DMS153 treated with DMSO at 0.1 percent for 48 hours (cell line): ENCODE measurements at regions not wholly inside any gene's neighbourhood (a gene's known extent, or its start where the extent isn't known, plus 50 kb on each side); places are given as distances from the start of the nearest gene placed in this dataset.

ENCODE experiments used
- DNase-seq: peaks from one replicate; lab custom pipeline; 2025; ENCODE audit not compliant: unreplicated experiment; lab: John Stamatoyannopoulos, UW

DNA sequence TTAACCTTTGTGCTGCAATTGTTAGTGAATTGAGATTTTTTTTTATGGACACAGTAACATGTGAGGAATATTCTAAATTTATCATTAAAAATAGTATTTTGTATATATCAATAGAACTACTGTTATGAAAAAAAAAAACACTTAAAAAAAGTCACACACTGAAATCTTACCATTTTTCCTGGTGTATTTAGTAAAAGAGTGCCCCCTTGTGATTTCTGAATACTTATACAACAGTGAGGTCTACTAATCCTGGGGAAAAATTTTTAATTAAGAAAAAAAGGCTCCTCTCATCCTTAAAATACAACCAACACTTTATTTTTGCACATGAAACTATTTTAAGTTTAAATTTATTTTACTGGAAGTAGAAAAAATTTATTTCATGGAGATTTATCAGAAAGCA, 56.4 kb upstream of the SPOCK3 start:
- peak; percentile 38 for DNase-seq

DNA sequence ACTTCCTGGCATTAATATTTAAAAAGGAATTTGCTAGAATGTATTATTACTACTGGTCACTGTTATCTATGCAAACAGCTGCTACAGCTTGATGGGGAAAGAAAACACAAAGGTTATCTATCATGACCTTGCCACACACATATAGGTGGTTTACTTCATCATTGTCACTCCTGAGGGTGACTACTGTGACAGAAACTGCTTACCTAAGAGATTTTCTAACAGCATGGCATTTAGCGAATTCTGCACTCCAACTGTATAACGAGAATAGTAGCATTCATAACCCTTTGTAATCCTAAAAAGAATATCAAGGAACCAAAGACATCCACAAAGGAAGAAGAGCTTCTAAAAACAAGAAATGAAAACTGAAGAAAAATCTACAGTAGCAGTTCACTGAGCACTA, 74.6 kb upstream of the SPOCK3 start:
- DNase-seq: no peak

DNA sequence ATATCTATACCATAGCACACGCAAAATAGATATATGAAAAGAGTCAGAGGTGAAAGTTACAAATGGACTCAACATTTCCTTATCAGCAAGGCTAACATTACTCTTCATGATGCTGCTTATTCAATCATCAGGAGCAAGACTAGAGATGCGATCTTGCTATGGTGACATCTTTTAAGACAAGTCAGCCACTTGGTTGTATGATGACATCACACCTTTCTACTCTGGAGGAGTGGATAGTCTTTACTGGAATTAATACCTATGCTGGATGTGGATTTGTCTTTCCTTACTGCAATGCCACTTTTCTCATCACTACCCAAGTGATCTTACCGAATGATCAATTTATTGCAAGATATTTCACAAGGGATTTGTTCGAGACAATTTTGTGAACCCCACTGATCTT, 87.0 kb upstream of the SPOCK3 start:
- DNase-seq: no peak

DNA sequence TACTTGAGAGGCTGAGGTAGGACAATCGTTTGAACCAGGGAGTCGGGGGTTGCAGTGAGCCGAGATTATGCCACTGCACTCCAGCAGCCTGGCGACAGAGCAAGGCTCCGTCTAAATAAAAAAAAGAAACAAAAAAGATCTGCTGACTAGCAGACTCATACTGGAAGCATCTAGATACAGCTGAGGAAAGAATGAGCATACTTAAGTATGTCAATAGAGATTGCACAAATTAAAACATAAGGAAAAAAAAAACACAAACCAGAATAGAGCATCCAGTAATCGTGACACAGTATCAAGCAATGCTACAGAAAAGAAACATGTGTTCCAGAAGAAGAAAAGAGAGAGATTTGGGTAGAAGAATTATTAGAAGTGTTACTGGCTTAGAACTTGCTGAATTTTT, 105.5 kb upstream of the SPOCK3 start:
- no peak for DNase-seq

DNA sequence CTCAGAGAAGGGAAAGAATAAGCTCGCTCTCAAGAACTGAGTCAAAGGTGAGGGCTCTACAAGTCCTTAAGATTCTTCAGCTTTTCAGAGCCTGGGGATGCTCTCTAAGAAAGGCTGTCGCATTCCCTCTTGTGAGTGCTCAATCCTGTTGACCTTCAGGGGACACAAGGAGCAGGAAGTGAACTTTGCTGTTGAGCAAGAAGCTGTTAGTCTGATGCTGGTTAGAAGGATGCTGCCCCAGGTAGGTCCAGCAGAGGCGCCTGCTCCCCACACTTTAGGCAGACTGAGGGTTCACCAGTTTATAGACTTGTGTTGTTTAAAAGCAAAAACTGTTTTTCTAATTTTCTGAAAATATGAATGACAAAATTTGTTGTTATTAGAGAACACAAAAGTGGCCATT, 125.4 kb upstream of the SPOCK3 start:
- DNase-seq: no peak

DNA sequence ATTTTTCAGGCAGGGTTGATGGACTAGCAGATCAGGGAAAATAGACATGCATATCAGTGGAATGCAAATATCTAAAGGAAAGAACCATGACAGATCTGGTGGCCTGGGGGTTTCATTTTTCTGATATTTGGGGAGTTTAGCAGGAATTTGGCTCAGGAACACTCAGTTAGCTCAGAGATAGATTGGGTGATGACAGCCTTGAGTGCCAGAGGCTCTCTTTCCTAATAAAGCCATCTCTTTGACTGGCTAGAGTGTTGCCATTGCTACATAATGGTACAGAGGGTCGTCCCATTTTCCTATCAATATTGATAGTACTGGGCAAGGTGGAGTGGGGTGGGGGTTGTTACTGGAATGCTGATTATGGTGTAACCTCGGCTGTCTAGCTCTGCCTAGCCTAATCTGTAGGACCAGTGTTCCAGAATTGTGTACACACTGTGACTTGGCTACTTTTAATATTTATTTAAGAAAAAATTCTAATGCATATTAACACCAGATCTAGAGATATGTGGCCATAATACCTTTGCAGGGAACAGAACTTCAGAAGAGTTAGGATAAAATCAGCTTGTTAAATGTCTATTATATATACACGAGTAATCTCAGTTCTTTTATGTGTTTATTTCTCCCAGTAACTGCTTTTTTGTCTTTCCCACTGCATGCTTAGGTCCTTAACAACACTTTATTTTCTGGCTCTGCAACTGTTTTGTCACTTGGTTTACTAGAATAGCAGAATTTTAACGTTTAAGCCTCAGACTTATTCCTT, 145.0 kb upstream of the SPOCK3 start:
- no peak for DNase-seq

DNA sequence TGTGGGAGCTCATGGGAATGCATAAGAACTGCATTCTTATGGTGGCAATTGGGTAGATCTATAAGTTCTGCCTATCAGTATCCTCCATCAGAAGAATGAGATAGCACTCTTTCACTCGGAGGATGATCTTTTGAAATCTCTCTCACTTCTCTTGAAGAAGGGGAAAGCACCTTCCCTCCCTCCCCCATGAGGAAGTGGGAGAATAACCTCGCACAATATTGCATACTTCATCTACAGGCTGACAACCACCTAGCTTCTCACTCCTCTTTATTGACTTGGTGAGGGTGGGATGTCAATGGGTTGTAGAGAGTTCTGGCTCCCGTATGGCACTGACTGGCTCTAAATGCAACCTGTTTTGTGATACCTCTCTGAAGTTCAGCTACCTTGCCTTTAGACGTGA, 146.7 kb upstream of the SPOCK3 start:
- DNase-seq: no peak

DNA sequence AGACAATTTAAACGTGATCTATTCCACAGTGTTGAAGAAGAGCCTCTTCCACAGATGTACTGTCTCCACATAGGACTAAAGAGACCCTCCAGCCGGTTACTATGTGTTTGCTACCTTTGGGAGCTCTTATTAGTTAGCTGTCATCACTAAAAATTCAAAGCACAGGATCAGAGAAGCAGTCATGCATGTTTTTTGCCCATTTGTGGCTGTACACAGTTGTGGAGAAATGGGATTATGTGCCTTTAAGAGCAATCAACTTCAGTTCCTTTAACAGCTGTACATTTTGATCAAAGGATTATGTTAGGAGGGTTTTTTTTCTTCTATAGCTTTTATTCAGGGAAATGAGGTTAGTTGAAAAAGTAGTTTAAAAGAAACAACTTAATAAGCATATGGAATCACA, 149.0 kb upstream of the SPOCK3 start:
- DNase-seq: no peak

DNA sequence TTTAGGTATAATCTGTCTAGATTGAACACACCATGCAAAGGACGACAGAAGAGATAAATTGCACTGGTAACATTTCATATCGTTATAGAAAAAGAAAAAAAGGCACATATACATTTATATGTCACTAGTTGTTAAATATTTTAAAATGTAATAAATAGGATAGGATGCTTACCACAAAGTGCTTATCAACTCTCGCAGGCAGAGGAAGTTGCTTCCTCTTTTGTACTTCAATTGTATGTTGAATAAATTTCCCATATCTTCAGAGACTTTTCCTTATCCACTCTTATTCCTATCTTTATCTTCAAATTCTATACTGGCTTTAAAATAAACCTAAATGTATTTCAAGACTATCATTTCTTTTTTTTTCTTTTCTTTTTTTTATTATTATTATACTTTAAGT, 163.3 kb upstream of the SPOCK3 start:
- DNase-seq: no peak

DNA sequence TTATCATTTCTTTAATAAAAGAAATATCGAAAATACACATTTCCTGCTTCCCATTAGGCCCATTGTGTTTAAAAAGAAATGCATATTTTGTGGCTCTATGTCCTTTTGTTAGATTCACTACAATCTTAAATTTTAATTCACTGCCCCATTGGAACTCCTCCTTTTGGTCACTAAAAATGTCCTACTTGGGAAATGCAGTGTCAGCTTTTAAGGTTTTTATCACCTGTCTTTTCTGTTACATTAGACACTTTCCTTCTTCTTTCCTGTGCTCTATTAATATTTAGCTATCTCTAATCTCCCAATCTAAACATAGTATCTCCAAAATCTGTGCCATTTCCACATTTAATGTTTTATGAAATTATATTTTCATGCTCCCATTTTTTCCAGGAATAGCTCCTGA, 164.9 kb upstream of the SPOCK3 start:
- no peak for DNase-seq

DNA sequence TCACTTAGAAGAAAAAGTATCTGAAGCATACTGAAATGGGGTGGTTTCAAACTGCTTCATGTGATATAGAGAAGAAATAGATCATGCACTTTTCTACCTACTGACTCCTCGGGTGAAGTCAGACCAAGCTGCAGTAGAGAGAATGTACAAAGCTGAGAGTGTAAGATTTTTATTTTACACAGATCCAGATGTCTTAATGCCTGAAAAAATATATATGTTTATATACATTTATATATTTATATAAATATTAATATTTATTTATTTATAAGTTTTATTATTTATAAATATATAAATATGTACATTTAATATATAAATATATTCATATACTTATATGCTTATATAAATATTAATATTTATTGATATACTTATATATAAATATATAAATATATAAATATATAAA, 171.9 kb upstream of the SPOCK3 start:
- DNase-seq: no peak

DNA sequence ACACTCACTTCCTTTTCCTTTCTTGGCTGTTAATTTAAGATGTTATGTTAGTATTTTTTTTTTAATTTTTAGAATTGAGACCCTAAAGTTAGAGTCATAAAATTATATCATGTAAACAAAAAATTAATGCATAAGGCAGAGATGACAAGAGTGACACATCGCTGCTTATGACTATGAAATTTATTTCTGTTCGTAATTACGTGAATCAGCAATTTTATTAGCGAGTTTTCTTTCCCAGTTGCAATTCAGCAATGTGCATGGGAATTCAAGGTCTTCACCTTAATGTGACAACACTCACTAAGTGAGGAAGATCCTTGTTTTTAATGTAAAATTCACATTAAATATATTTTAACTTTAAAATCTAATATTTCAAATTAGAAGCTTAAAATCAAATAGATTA, 181.2 kb upstream of the SPOCK3 start:
- DNase-seq: no peak

DNA sequence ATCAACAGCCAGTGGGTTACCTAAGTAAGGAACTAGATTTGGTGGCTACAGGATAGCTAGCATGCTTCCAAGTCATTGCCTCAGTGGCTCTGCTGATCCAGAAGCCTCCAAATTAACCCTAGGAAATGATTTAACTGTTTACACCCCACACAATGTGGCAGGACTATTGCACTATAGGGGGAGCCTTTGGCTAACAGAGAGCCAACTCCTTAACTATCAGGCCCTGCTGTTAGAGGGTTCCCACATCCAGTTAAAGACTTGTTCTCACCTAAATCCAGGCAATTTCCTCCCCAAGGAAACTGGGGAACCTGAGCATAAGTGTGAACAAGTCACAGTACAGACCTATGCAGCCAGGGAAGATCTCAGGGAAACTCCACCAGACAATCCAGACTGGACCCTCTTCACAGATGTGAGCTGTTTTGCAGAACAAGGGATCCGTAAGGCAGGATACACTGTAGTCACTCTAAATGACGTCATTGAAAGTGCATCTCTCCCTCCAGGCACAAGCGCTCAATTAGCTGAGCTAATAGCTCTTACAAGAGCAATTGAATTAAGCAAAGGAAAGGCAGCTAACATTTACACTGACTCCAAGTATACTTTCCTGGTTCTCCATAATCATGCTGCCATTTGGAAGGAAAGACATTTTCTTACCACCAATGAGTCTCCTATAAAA, 185.3 kb upstream of the SPOCK3 start:
- DNase-seq: no peak

DNA sequence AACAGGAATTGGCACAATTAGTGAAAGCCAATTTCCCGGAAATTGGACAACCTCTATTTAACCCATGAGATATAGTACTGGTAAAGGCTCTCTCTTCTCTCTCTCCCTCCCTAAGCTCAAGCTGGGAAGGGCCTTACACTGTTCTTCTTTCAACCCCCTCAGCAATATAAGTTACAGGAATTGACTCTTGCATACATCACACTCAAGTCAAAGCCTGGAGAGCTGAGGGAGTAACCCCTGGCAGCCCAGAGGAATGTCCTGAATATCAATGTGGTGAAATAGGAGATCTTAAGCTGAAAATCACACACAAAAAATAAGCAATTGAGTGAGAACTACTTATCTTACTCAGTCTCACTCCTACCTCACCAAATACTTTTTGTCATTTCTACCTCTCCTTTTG, 186.9 kb upstream of the SPOCK3 start:
- DNase-seq: no peak

DNA sequence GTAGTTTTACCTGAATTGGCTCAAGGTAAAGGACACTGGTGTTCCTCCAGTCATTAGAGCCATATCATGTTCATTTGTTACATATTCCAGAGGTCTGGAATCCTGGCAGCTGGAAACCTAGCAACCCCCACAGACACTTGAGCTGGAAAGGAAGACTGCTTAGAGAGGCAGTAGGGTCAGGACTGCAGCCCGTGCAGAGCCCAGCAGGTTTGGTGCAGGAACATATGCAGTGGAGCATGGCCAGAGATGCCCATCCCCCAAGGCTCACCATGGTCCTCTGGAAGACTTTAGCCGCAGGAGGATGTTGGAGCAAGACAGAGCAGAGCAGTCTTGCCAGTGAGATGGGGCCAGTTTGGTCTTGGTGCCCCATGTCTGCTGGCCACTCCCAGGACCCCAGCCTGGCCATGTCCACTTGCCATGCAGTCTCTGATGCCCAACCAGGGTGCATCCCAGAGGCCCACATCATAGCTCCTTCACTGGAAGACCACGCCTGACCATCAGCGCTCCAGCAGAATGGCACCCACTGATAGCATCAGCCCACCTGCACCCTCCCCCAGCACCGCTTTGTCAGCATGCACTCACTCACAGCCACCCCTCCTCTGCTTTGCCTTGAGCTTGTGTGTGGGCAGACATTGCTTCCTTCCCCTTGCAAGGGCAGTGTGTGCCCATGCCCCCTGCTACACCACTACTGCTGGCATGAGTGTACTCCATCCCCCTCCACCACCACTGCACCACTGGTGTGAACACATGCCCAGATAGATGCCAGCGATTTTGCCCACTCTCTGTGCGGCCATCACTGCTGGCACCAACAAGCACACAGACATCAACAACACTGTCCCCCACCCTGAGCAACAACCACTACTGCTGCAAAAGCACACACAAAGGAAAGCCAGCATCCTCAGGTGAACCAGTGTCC, 190.3 kb upstream of the SPOCK3 start:
- no peak for DNase-seq

DNA sequence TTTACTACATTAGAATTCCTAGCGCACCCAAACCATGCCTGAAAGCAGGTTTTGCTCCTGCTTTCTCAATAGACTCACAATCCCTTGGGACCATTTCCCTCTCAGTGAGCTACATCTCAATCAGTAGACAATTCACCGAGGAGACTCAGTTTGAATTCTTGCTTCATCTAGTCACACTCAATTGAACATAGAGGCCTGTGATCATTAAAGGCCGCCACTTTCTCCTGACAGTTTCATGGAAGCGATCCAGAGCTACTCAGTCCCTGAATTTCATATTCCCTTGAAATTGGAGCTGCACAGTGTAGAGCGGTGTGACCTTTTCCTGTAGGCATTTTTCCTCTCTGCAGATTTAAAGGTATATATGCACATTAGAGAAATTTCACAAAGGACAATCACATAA, 193.9 kb upstream of the SPOCK3 start:
- no peak for DNase-seq

DNA sequence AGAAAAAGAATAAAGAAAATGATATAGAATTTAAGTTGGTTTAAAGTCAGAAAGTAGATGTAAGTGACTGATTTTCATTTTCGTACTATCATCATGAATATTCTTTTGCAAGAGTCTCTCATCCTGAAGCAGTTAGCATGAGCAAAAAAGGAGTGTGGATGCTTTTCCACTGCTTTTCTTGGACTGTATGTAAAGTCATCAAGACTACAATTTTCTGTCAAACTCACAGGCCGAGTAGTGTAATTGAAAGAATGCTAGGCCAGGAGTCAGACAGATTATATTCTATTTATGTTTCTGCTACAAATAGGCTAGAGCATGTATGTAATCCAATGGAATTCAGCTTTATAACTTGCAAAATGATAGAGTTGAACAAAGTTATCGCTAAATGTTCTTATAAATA, 197.1 kb upstream of the SPOCK3 start:
- no peak for DNase-seq

DNA sequence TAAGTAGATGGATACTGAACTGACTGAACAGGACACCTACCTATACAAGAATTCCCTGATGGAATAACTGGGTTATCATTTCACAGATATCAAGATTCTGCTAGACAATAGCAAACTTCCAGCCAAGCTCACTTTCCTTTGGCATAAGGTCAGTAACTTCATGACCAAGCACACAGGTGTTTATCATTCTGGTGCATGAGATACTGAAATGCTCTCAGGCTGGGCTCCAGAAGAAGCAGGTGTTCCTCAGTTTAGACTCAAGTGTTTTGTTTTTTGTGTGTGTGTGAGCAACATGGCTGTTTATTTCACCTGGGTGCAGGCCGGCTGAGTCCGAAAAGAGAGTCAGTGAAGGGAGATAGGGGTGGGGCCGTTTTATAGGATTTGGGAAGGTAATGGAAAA, 201.5 kb upstream of the SPOCK3 start:
- DNase-seq: no peak

DNA sequence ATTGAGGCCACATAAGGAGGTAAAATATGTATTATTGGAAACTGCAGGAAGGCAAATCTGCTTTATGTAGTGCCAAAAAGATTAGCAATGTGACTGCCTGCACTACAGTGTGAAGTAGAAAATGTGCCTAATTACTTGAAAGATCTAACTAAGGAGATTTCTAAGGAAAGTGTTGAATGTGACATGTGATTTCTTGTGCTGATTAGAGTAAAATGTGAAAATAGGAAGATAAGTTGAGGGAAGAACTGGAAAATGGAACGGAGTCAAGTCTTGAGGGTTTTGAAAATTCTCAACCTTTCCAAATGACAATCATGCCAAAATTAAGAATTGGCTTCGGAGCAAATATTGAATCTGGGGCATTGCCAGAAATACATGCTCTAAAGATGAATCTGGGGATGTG, 209.5 kb upstream of the SPOCK3 start:
- no peak for DNase-seq

DNA sequence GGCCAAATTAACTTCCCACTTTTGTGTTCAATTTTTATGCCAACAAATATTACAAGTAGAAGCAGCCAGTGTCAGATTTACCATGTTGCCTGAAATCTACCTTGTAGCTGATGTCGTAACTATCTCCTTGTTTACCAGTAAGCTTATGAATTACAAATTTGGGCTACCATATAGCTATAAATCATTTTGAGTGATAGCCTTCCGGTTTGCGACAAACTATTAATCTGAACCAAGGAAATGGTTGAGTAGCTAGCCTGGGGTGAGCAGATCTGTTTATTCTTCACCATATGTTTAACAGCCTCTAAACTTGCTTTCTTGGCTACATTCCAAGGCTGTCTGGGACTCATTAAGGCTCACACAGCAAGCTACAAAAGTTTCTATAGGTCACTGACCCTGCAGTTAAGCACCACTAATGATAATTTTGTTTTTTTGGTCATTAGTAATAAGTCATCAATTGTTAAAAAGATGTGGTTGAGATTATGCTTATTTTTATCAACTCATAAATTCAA, 218.7 kb upstream of the SPOCK3 start:
- no peak for DNase-seq

DNA sequence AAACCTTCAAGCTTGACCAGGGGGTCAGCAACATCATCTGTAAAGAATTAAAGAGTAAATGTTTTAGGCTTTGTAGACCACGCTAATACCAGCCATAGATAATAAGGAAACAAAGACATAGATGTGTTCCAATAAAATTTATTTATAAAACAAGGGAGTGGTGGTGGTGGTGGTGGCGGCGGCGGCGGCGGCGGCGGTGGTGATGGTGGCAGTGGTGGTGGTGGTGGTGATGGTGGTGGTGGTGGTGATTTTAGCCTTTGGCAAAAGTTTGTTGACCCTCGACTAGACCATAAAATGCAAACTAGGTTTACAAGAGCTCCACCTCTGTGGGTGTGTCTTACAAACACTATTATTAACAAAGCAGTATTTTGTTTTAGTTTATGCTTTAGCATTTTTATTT, 222.3 kb upstream of the SPOCK3 start:
- DNase-seq: no peak

DNA sequence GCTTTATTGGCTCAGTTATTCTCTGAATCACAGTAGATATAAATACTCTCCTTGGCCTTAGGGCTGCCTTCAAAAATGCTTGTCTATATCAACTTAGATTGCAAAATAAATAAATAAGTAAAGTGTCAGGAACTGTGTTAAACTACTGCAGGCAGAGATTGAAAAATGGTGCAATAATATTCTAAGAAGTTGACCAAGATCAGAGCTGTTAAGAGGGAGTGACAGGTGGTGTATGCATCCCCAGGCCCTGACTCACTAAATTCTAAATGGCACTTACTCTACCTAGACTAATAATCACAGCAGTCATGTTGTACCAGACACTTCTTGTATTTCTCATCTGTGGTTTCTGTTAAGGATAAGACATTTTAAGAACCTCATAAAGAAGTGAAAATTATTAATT, 235.1 kb upstream of the SPOCK3 start:
- no peak for DNase-seq
